Neural cell (in vitro differentiated cells): ENCODE measurements at regions not wholly inside any gene's neighbourhood (a gene's known extent, or its start where the extent isn't known, plus 50 kb on each side); places are given as distances from the start of the nearest gene placed in this dataset.

Experiments
- H2AFZ ChIP-seq: fragments of 200-600, 300-800 bp; sonication (generic), shearing (Covaris generic); 2 replicates; pipeline ENCODE4 v1.6.0; 2014; ENCODE audit warnings: low read depth, mild to moderate bottlenecking, antibody characterized with exemption, low read length, moderate library complexity
- H3F3A ChIP-seq: fragments of 200-600 bp; shearing (Covaris generic); 2 replicates; pipeline ENCODE4 v1.6.1; 2016; ENCODE audit warnings: mild to moderate bottlenecking, moderate library complexity, mixed read lengths, antibody characterized with exemption, low read length; ENCODE audit not compliant: insufficient read depth, poor library complexity, severe bottlenecking
- H3K27ac ChIP-seq: fragments of 200-600, 300-800 bp; sonication (generic), shearing (Covaris generic); 2 replicates; pipeline ENCODE4 v1.5.1; 2014; ENCODE audit warnings: mild to moderate bottlenecking, low read length, moderate library complexity
- H3K27me3 ChIP-seq: fragments of 300-800, 200-600 bp; sonication (generic), shearing (Covaris generic); 2 replicates; pipeline ENCODE4 v1.6.0; 2014; ENCODE audit warnings: mild to moderate bottlenecking, low read depth, low read length, moderate library complexity; ENCODE audit not compliant: insufficient read depth
- H3K36me3 ChIP-seq: fragments of 300-800, 200-600 bp; sonication (generic), shearing (Covaris generic); 2 replicates; pipeline ENCODE4 v1.5.1; 2014; ENCODE audit warnings: mild to moderate bottlenecking, antibody characterized with exemption, low read length, moderate library complexity; ENCODE audit not compliant: insufficient read depth
- H3K4me2 ChIP-seq: fragments of 300-800, 200-600 bp; sonication (generic), shearing (Covaris generic); 2 replicates; pipeline ENCODE4 v1.6.0; 2014; ENCODE audit warnings: mild to moderate bottlenecking, low read length
- H3K4me3 ChIP-seq: fragments of 300-800, 200-600 bp; sonication (generic), shearing (Covaris generic); 2 replicates; pipeline ENCODE4 v1.5.1; 2014; ENCODE audit warnings: mild to moderate bottlenecking, low read length, moderate library complexity
- H3K79me2 ChIP-seq: fragments of 200-600 bp; shearing (Covaris generic); replicated peaks from 2 replicates; pipeline ENCODE4 v1.6.0; 2014; ENCODE audit warnings: mild to moderate bottlenecking, low read length, moderate library complexity; ENCODE audit not compliant: insufficient read depth
- H3K9ac ChIP-seq: fragments of 300-800, 200-600 bp; sonication (generic), shearing (Covaris generic); 2 replicates; pipeline ENCODE4 v1.6.1; 2016; ENCODE audit warnings: mild to moderate bottlenecking, low read length, mixed read lengths
- H3K9me2 ChIP-seq: fragments of 200-600 bp; shearing (Covaris generic); 2 replicates; pipeline ENCODE4 v1.6.1; 2016; ENCODE audit warnings: mild to moderate bottlenecking, low read length, mixed read lengths; ENCODE audit not compliant: insufficient read depth
- H3K9me3 ChIP-seq: fragments of 200-600, 300-800 bp; sonication (generic), shearing (Covaris generic); 2 replicates; pipeline ENCODE4 v1.6.1; 2016; ENCODE audit warnings: mild to moderate bottlenecking, mixed run types, low read length, moderate library complexity, mixed read lengths
- H4K20me1 ChIP-seq: fragments of 200-600 bp; shearing (Covaris generic); 2 replicates; pipeline ENCODE4 v1.6.1; 2016; ENCODE audit warnings: mild to moderate bottlenecking, mixed run types; ENCODE audit not compliant: insufficient read depth
- CTCF ChIP-seq: fragments of 450-650 bp; IDR thresholded peaks from 2 replicates; pipeline ENCODE4 v1.5.1; 2014; ENCODE audit warnings: antibody characterized with exemption, mild to moderate bottlenecking, moderate library complexity; ENCODE audit not compliant: poor library complexity, severe bottlenecking
- EP300 ChIP-seq: fragments of 450-650 bp; conservative IDR thresholded peaks from 2 replicates; pipeline ENCODE4 v1.6.1; 2014; ENCODE audit warnings: antibody characterized with exemption, mild to moderate bottlenecking, moderate library complexity; ENCODE audit not compliant: poor library complexity, severe bottlenecking
- EZH2 ChIP-seq: fragments of 200-600, 300-800 bp; shearing (Covaris generic), sonication (generic); IDR thresholded peaks from 2 replicates; pipeline ENCODE4 v1.6.1; 2014; ENCODE audit warnings: antibody characterized with exemption, low read length, borderline replicate concordance, mild to moderate bottlenecking; ENCODE audit not compliant: insufficient read depth, poor library complexity, severe bottlenecking
- MXI1 ChIP-seq: fragments of 450-650 bp; conservative IDR thresholded peaks from 2 replicates; pipeline ENCODE4 v1.6.1; 2014; ENCODE audit warnings: antibody characterized with exemption, mild to moderate bottlenecking; ENCODE audit not compliant: poor library complexity, severe bottlenecking
- POLR2AphosphoS5 ChIP-seq: IDR thresholded peaks from 2 replicates; pipeline ENCODE4 v1.6.1; 2012
- RAD21 ChIP-seq: fragments of 450-650 bp; conservative IDR thresholded peaks from 2 replicates; pipeline ENCODE4 v1.6.1; 2014; ENCODE audit warnings: antibody characterized with exemption, mild to moderate bottlenecking, moderate library complexity
- REST ChIP-seq: IDR thresholded peaks from 2 replicates; pipeline ENCODE4 v1.6.1; 2012; ENCODE audit warnings: borderline replicate concordance
- SMC3 ChIP-seq: fragments of 450-650 bp; conservative IDR thresholded peaks from 2 replicates; pipeline ENCODE4 v1.6.1; 2014; ENCODE audit warnings: antibody characterized with exemption, mild to moderate bottlenecking, moderate library complexity; ENCODE audit not compliant: poor library complexity
- TAF1 ChIP-seq: IDR thresholded peaks from 2 replicates; pipeline ENCODE4 v1.6.1; 2012; ENCODE audit warnings: low read depth

- no peaks in the 10 kb centered on the region for H4K20me1 ChIP-seq
- TF ChIP-seq MXI1 (no peak), REST (no peak), EZH2 (no peak), RAD21 (no peak), TAF1 (no peak), POLR2AphosphoS5 (no peak), CTCF (no peak), SMC3 (no peak), EP300 (no peak)
- no peak overlapping the region for H3K4me3 ChIP-seq
- H3K79me2 ChIP-seq, result no peaks in the 10 kb centered on the region
- no peaks in the 10 kb centered on the region for H3K9me3 ChIP-seq
- no peak overlapping the region for H3K4me2 ChIP-seq
- no peaks in the 10 kb centered on the region for H3K36me3 ChIP-seq
- no peak overlapping the region for H3K27ac ChIP-seq
- no peak overlapping the region for H3K9ac ChIP-seq
- H3F3A ChIP-seq, result no peaks in the 10 kb centered on the region
- no peaks in the 10 kb centered on the region for H3K27me3 ChIP-seq
- no peak overlapping the region for H2AFZ ChIP-seq
- no peaks in the 10 kb centered on the region for H3K9me2 ChIP-seq
These were observed 135.7 kb upstream of the ZFHX3 start for GRCh38 chr16:73183611-73184092.

GRCh38 chr16:73179705-73180331, 131.9 kb upstream of the ZFHX3 start:
- H3K27ac ChIP-seq, result no peak overlapping the region

More at GRCh38 chr16:73179705-73180331, 131.9 kb upstream of the ZFHX3 start:
- Histone ChIP-seq H3K4me3 (no peak overlapping the region), H2AFZ (no peak overlapping the region), H4K20me1 (no peaks in the 10 kb centered on the region), H3K4me2 (no peak overlapping the region), H3K36me3 (no peaks in the 10 kb centered on the region), H3K27me3 (no peaks in the 10 kb centered on the region), H3K9me2 (no peaks in the 10 kb centered on the region), H3K9ac (no peak overlapping the region), H3K9me3 (no peaks in the 10 kb centered on the region), H3K79me2 (no peaks in the 10 kb centered on the region), H3F3A (no peaks in the 10 kb centered on the region)
- TF ChIP-seq RAD21 (no peak), REST (no peak), SMC3 (no peak), EP300 (no peak), EZH2 (no peak), CTCF (no peak), POLR2AphosphoS5 (no peak), TAF1 (no peak), MXI1 (no peak)
